Stomach (tissue), 8 donors: ENCODE measurements at regions not wholly inside any gene's neighbourhood (a gene's known extent, or its start where the extent isn't known, plus 50 kb on each side); places are given as distances from the start of the nearest gene placed in this dataset.
A peak's percentile ranks its signal among the peaks of the same experiment; 100 is the strongest.

ENCODE experiments used
- DNase-seq, 2 donors: peaks; one replicate each; pipeline versions ENCODE4 v3.0.0 to v3.0.0-alpha.2; 2013 to 2019
- H3K27ac ChIP-seq, 5 donors: fragments of 200-600 bp in 4 of 5; sonication (generic) in 4 of 5; one replicate each; pipeline ENCODE4 v1.5.1; 2013 to 2019; ENCODE audit warnings: mild to moderate bottlenecking in 1 of 5, moderate library complexity in 1 of 5
- H3K27me3 ChIP-seq, 3 donors: fragments of 200-600 bp; sonication (generic); one replicate each; pipeline ENCODE4 v1.5.1; 2017 to 2019; ENCODE audit warnings: mixed run types in 1 of 3
- H3K36me3 ChIP-seq, 4 donors: fragments of 200-600 bp; sonication (generic); 1 replicate in 3 of 4; 2 replicates in 1 of 4; pipeline ENCODE4 v1.5.1; 2016 to 2019
- H3K4me1 ChIP-seq, 4 donors: fragments of 200-600 bp; sonication (generic); one replicate each; pipeline ENCODE4 v1.5.1; 2016 to 2019
- H3K4me3 ChIP-seq, 4 donors: fragments of 200-600 bp; sonication (generic) in 3 of 4; one replicate each; pipeline ENCODE4 v1.5.1; 2016 to 2019; ENCODE audit warnings: mild to moderate bottlenecking in 1 of 4
- H3K9me3 ChIP-seq, 4 donors: fragments of 200-600 bp; sonication (generic); one replicate each; pipeline ENCODE4 v1.5.1; 2016 to 2019
- EP300 ChIP-seq: sonication (generic); formaldehyde crosslinking; IDR thresholded peaks from one replicate; pipeline ENCODE4 v1.6.1; 2017; ENCODE audit warnings: antibody characterized with exemption
- POLR2A ChIP-seq, 4 donors: fragments of 450-650 bp; IDR thresholded peaks; one replicate each; pipeline ENCODE4 v1.6.1; 2016; ENCODE audit warnings: antibody characterized with exemption in 4 of 4, control low read depth in 2 of 4, mild to moderate bottlenecking in 1 of 4, moderate library complexity in 1 of 4
- POLR2AphosphoS5 ChIP-seq, 3 donors: sonication (generic); formaldehyde crosslinking; IDR thresholded peaks; one replicate each; pipeline ENCODE4 v1.6.1; 2016; ENCODE audit warnings: antibody characterized with exemption in 3 of 3
- WGBS, 5 donors: extraction: QIAGEN DNeasy Blood & Tissue Kit in 3 of 5; methylation state at CpG; one replicate each; pipeline versions ENCODE4 v1.1.5 to v1.1.7; 2013 to 2018; 5-methylcytosine and 5-hydroxymethylcytosine counted together
- intact Hi-C: fragments of 100-400 bp; cut with DNase I; formaldehyde crosslinking; loops from one replicate; pipeline ENCODE4 v1.15.1; 2023; ENCODE audit warnings: low total_unique reads
- TF ChIP-seq, protein P1 (sequence below), 7 experiments: fragments of 450-650 bp in 4 of 7; fragments of 200-600 bp in 3 of 7; sonication (generic) in 3 of 7; IDR thresholded peaks; one replicate each; pipeline ENCODE4 v1.5.1; 2016 to 2019; ENCODE audit warnings: antibody characterized with exemption in 7 of 7, control low read depth in 2 of 7, mild to moderate bottlenecking in 1 of 7
- donor health status: healthy with polysubstance abuse.
- donor health status: Bipolar disorder and iron deficiency.
- donor health status: healthy.

DNA sequence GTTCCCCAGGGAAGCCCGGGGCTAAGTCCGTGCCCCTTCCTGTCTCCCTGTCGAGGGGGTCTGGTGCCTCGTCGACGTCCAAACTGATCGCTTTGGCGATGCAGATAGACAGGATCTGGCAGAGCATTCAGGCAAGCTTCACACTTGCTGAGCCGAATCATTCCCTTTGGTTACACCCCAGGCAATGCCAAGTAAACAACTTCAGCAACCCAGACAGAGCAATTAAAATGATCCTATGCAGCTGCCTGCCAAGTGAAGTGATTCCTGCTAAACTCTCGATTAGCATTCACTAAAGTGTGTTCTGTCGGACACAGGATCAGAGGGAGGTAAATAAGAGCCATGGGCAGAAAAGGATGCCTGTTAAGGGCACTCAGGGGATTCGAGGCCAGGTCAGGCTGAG is 108.2 kb upstream of the RAB12 start:
- Histone ChIP-seq H3K4me3 (no peak overlapping the region), H3K9me3 (no peaks in the 10 kb centered on the region), H3K4me1 (no peaks in the 10 kb centered on the region), H3K27ac (no peak overlapping the region), H3K27me3 (peaks cover 0 to 6% (median 0%) of the 10 kb centered on the region in 3 donors), H3K36me3 (no peaks in the 10 kb centered on the region)
- WGBS, 5 donors: 41 to 61% (median 52%) methylated on average over 10 to 12 of the region's 12 CpGs
- intact Hi-C loops: no loop called here
- peak in 1 of 2 donors; percentile 61 for DNase-seq
- TF ChIP-seq EP300 (no peak), POLR2AphosphoS5 (IDR thresholded peaks at IDR 0.05) (no peak), POLR2A (IDR thresholded peaks at IDR 0.05) (no peak)
- TF ChIP-seq, protein P1, sequence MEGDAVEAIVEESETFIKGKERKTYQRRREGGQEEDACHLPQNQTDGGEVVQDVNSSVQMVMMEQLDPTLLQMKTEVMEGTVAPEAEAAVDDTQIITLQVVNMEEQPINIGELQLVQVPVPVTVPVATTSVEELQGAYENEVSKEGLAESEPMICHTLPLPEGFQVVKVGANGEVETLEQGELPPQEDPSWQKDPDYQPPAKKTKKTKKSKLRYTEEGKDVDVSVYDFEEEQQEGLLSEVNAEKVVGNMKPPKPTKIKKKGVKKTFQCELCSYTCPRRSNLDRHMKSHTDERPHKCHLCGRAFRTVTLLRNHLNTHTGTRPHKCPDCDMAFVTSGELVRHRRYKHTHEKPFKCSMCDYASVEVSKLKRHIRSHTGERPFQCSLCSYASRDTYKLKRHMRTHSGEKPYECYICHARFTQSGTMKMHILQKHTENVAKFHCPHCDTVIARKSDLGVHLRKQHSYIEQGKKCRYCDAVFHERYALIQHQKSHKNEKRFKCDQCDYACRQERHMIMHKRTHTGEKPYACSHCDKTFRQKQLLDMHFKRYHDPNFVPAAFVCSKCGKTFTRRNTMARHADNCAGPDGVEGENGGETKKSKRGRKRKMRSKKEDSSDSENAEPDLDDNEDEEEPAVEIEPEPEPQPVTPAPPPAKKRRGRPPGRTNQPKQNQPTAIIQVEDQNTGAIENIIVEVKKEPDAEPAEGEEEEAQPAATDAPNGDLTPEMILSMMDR (IDR thresholded peaks at IDR 0.05): no peak

DNA sequence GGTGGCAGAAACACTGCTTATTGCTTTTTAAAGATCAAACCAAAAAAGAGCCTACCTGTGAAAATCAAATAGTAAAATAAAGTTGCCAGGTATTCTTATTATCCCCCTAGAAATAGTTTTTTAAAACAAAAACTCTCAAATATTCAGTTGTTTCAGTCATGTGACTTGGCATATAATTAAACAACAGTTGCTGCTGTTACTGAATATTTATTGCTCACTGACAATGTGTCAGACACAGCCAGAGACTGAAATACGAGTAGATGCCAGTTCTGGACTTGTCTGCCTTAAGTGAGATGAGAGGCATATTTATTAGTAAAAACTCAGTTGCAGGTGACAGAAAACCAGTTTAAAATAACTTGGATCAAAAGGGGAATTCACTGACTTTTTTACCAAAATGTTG is 106.0 kb upstream of the RAB12 start:
- intact Hi-C loops: no loop called here

DNA sequence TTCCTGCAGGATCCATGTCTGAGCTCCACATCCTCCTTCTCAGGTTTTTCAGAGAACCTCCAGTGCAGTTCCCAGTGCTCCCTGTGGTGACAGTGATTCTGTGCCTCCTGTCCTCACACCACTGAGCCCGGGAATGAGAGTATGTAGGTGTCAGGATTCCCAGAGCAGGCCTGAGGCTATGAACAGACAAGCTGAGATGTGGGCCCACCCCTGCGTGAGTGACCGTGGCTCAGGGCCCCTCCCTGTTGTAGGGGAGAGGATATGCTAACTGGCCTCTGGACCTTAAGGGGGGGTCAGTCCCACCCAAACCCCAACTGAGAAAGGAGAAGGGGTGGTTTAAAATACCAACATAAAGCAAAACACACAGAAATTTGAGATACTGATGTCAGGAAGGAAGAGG is 104.8 kb upstream of the RAB12 start:
- H3K27ac ChIP-seq: no peak overlapping the region
- H3K9me3 ChIP-seq: no peaks in the 10 kb centered on the region
- no peak for DNase-seq
- H3K36me3 ChIP-seq: no peaks in the 10 kb centered on the region
- peaks cover 0 to 6% (median 0%) of the 10 kb centered on the region in 3 donors for H3K27me3 ChIP-seq
- H3K4me3 ChIP-seq: no peak overlapping the region
- TF ChIP-seq, protein P1 (IDR thresholded peaks at IDR 0.05): no peak
- TF ChIP-seq EP300: no peak
- no peaks in the 10 kb centered on the region for H3K4me1 ChIP-seq
- intact Hi-C loops: no loop called here
- WGBS, 5 donors: 69 to 88% (median 77%) methylated on average over 2 to 3 of the region's 3 CpGs

More for the DNA sequence above, 106.0 kb upstream of the RAB12 start:
- DNase-seq: no peak
- Histone ChIP-seq H3K27me3 (peaks cover 0 to 6% (median 0%) of the 10 kb centered on the region in 3 donors), H3K4me1 (no peaks in the 10 kb centered on the region), H3K27ac (no peak overlapping the region), H3K9me3 (no peaks in the 10 kb centered on the region), H3K36me3 (no peaks in the 10 kb centered on the region), H3K4me3 (no peak overlapping the region)
- 65 to 91% (median 76%) methylated on average over 1 of the region's 1 CpG for WGBS, 5 donors
- no peak for TF ChIP-seq EP300
- TF ChIP-seq, protein P1 (IDR thresholded peaks at IDR 0.05): no peak

DNA sequence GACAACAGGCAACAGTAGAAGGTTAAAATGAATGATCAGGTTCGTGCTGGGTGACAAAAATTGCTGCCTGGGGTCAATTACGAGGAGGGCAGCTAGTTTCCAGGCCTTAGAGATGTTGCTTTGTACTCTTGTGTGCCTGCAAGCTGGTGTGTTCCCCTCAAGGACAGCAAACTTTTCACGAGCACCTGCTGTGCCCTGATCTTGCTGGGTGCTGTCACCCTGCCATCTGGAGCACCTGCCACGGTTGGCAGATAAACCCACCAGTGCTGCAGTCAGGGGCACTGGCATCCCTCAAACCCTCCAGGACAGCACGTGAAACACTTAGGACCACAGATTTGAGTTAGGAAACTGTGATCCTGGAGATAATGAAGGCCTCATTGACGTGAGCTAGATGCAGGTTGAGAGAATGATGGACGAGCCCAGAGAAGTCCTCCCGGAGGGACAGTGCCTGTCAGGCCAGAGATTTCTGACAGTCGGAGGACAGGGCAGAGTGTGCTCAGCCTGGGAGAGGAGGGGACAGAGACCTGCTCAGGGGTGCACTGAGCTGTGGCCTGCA is 104.3 kb upstream of the RAB12 start:
- intact Hi-C loops: no loop called here
- Histone ChIP-seq H3K36me3 (no peaks in the 10 kb centered on the region), H3K9me3 (no peaks in the 10 kb centered on the region), H3K27ac (no peak overlapping the region), H3K4me1 (no peaks in the 10 kb centered on the region), H3K4me3 (no peak overlapping the region), H3K27me3 (peaks cover 0 to 6% (median 0%) of the 10 kb centered on the region in 3 donors)
- TF ChIP-seq, protein P1 (IDR thresholded peaks at IDR 0.05): no peak
- TF ChIP-seq POLR2A (IDR thresholded peaks at IDR 0.05): no peak
- no peak for TF ChIP-seq EP300
- no peak for TF ChIP-seq POLR2AphosphoS5 (IDR thresholded peaks at IDR 0.05)
- no peak for DNase-seq
- 71 to 86% (median 82%) methylated on average over 8 to 9 of the region's 9 CpGs for WGBS, 5 donors
